Mammary epithelial cell (primary cell): ENCODE measurements at regions not wholly inside any gene's neighbourhood (a gene's known extent, or its start where the extent isn't known, plus 50 kb on each side); places are given as distances from the start of the nearest gene placed in this dataset.

ENCODE experiments used
- CTCF ChIP-seq, 2 donors: IDR thresholded peaks in 1 of 2; conservative IDR thresholded peaks in 1 of 2; 2 replicates each; pipeline ENCODE4 v1.5.1; 2011 to 2012; ENCODE audit warnings: inconsistent platforms in 2 of 2, low read length in 2 of 2, mild to moderate bottlenecking in 2 of 2, control low read depth in 1 of 2, low read depth in 1 of 2; ENCODE audit not compliant: insufficient read depth in 1 of 2; ENCODE audit errors: extremely low read depth in 1 of 2
- EZH2 ChIP-seq: IDR thresholded peaks from 2 replicates; pipeline ENCODE4 v1.6.1; 2012; ENCODE audit warnings: low read length, inconsistent platforms, borderline replicate concordance

GRCh38 chr6:18897350-18897749 lies 510.2 kb downstream of the RNF144B start:
- TF ChIP-seq CTCF (conservative IDR thresholded peaks at IDR 0.05 in 1 of 2, IDR thresholded peaks at IDR 0.05 in 1 of 2; ENCODE audit: extremely low read depth in 1 of 2, insufficient read depth in 1 of 2, low read depth in 1 of 2, low read length in 2 of 2), result no peak
- no peak for TF ChIP-seq EZH2
